ENCODE measurements at regions not wholly inside any gene's neighbourhood (a gene's known extent, or its start where the extent isn't known, plus 50 kb on each side); places are given as distances from the start of the nearest gene placed in this dataset.
"Not testable (repeated sequence)": the region's sequence is repeated elsewhere in the genome, so short reads cannot be mapped to it uniquely, and the experiment has no call there.

- H3K27ac Mint-ChIP-seq, result no peak overlapping the region
- H3K4me1 Mint-ChIP-seq, result no peaks in the 10 kb centered on the region
- no peaks in the 10 kb centered on the region for H3K36me3 Mint-ChIP-seq
- no peak for TF ChIP-seq CTCF (IDR thresholded peaks at IDR 0.05; ENCODE audit: unreplicated experiment)
- H3K27me3 Mint-ChIP-seq (ENCODE audit: low read depth), result no peaks in the 10 kb centered on the region
- DNase-seq (ENCODE audit: low spot score in 2 of 2, unreplicated experiment in 2 of 2), result no peak
- peaks cover 8% of the 10 kb centered on the region for H3K9me3 Mint-ChIP-seq
- no peak overlapping the region for H3K4me3 Mint-ChIP-seq
Observed at GRCh38 chr5:6096101-6096500, 282.2 kb downstream of the MED10 start.

- not testable (repeated sequence) for H3K4me3 Mint-ChIP-seq; DNase-seq (ENCODE audit: low spot score in 2 of 2, unreplicated experiment in 2 of 2); H3K36me3 Mint-ChIP-seq; H3K27ac Mint-ChIP-seq; H3K9me3 Mint-ChIP-seq; H3K4me1 Mint-ChIP-seq; H3K27me3 Mint-ChIP-seq (ENCODE audit: low read depth)
Observed at GRCh38 chr5:6094180-6094579, 284.2 kb downstream of the MED10 start.

- Mint-ChIP-seq H3K4me3 (no peak overlapping the region), H3K36me3 (no peaks in the 10 kb centered on the region), H3K4me1 (no peaks in the 10 kb centered on the region), H3K9me3 (peaks cover 9% of the 10 kb centered on the region), H3K27ac (no peak overlapping the region), H3K27me3 (ENCODE audit: low read depth) (peaks cover 2% of the 10 kb centered on the region)
- no peak for TF ChIP-seq CTCF (IDR thresholded peaks at IDR 0.05; ENCODE audit: unreplicated experiment)
- no peak for DNase-seq (ENCODE audit: low spot score in 2 of 2, unreplicated experiment in 2 of 2)
Observed at GRCh38 chr5:6090838-6091237, 287.5 kb downstream of the MED10 start.

GRCh38 chr5:6090079-6090654, 288.2 kb downstream of the MED10 start:
- TF ChIP-seq CTCF (IDR thresholded peaks at IDR 0.05; ENCODE audit: unreplicated experiment), result no peak
- H3K27ac Mint-ChIP-seq, result no peak overlapping the region

GRCh38 chr5:6088706-6089105, 289.6 kb downstream of the MED10 start:
- Mint-ChIP-seq H3K4me1 (no peaks in the 10 kb centered on the region), H3K9me3 (peaks cover 9% of the 10 kb centered on the region), H3K36me3 (no peaks in the 10 kb centered on the region), H3K27me3 (ENCODE audit: low read depth) (peaks cover 5% of the 10 kb centered on the region), H3K4me3 (no peak overlapping the region), H3K27ac (no peak overlapping the region)
- DNase-seq (ENCODE audit: low spot score in 2 of 2, unreplicated experiment in 2 of 2), result no peak
- no peak for TF ChIP-seq CTCF (IDR thresholded peaks at IDR 0.05; ENCODE audit: unreplicated experiment)

More at GRCh38 chr5:6090079-6090654, 288.2 kb downstream of the MED10 start:
- H3K27me3 Mint-ChIP-seq (ENCODE audit: low read depth), result peaks cover 2% of the 10 kb centered on the region
- H3K4me1 Mint-ChIP-seq, result no peaks in the 10 kb centered on the region
- H3K36me3 Mint-ChIP-seq, result no peaks in the 10 kb centered on the region
- DNase-seq (ENCODE audit: low spot score in 2 of 2, unreplicated experiment in 2 of 2), result no peak
- no peak overlapping the region for H3K4me3 Mint-ChIP-seq
- peaks cover 9% of the 10 kb centered on the region for H3K9me3 Mint-ChIP-seq

- H3K27ac Mint-ChIP-seq, result no peak overlapping the region
- no peak for TF ChIP-seq CTCF (IDR thresholded peaks at IDR 0.05; ENCODE audit: unreplicated experiment)
- no peaks in the 10 kb centered on the region for H3K4me1 Mint-ChIP-seq
- no peaks in the 10 kb centered on the region for H3K36me3 Mint-ChIP-seq
- H3K9me3 Mint-ChIP-seq, result peaks cover 5% of the 10 kb centered on the region
- no peak for DNase-seq (ENCODE audit: low spot score in 2 of 2, unreplicated experiment in 2 of 2)
- H3K27me3 Mint-ChIP-seq (ENCODE audit: low read depth), result peaks cover 5% of the 10 kb centered on the region
- H3K4me3 Mint-ChIP-seq, result no peak overlapping the region
Observed at GRCh38 chr5:6087576-6087975, 290.8 kb downstream of the MED10 start.

Data from mesothelial cell of epicardium (in vitro differentiated cells).